Smooth muscle cell (in vitro differentiated cells): ENCODE measurements at regions not wholly inside any gene's neighbourhood (a gene's known extent, or its start where the extent isn't known, plus 50 kb on each side); places are given as distances from the start of the nearest gene placed in this dataset.

ENCODE experiments used
- DNase-seq: peaks from one replicate; lab custom pipeline; 2025; ENCODE audit not compliant: unreplicated experiment; lab: John Stamatoyannopoulos, UW
- H2AFZ ChIP-seq: fragments of 200-600 bp; sonication (generic); 2 replicates; pipeline ENCODE4 v1.6.0; 2016; ENCODE audit warnings: antibody characterized with exemption, low read depth, mild to moderate bottlenecking
- H3F3A ChIP-seq: fragments of 200-600 bp; sonication (generic); 2 replicates; pipeline ENCODE4 v1.6.0; 2017; ENCODE audit warnings: antibody characterized with exemption, low read depth
- H3K27ac ChIP-seq: fragments of 200-600 bp; sonication (generic); 2 replicates; pipeline ENCODE4 v1.5.1; 2016; ENCODE audit warnings: low read depth, mild to moderate bottlenecking
- H3K27me3 ChIP-seq: fragments of 200-600 bp; sonication (generic); 2 replicates; pipeline ENCODE4 v1.6.1; 2016; ENCODE audit warnings: low read depth, mild to moderate bottlenecking
- H3K36me3 ChIP-seq: fragments of 200-600 bp; sonication (generic); 2 replicates; pipeline ENCODE4 v1.5.1; 2016; ENCODE audit warnings: low read depth
- H3K4me1 ChIP-seq: fragments of 200-600 bp; sonication (generic); 2 replicates; pipeline ENCODE4 v1.5.1; 2016; ENCODE audit warnings: low read depth
- H3K4me2 ChIP-seq: fragments of 200-600 bp; sonication (generic); 2 replicates; pipeline ENCODE4 v1.6.0; 2016; ENCODE audit warnings: mild to moderate bottlenecking
- H3K4me3 ChIP-seq: fragments of 200-600 bp; sonication (generic); 2 replicates; pipeline ENCODE4 v1.5.1; 2016; ENCODE audit warnings: mild to moderate bottlenecking
- H3K79me2 ChIP-seq: fragments of 200-600 bp; sonication (generic); 2 replicates; pipeline ENCODE4 v1.6.0; 2016; ENCODE audit warnings: low read depth, mild to moderate bottlenecking
- H3K9ac ChIP-seq: fragments of 200-600 bp; sonication (generic); 2 replicates; pipeline ENCODE4 v1.6.0; 2016; ENCODE audit warnings: low read depth
- H3K9me3 ChIP-seq: fragments of 200-600 bp; sonication (generic); replicated peaks from 2 replicates; pipeline ENCODE4 v1.5.1; 2016; ENCODE audit warnings: low read depth
- H4K20me1 ChIP-seq: fragments of 200-600 bp; sonication (generic); 2 replicates; pipeline ENCODE4 v1.6.0; 2016; ENCODE audit warnings: low read depth
- WGBS: methylation state at CpG from one replicate; pipeline ENCODE4 v1.1.7; 2016; ENCODE audit warnings: low lambda C conversion rate; 5-methylcytosine and 5-hydroxymethylcytosine counted together
- TF ChIP-seq, protein P1 (sequence below): fragments of 200-600 bp; sonication (generic); IDR thresholded peaks from 2 replicates; pipeline ENCODE4 v1.5.1; 2017; ENCODE audit warnings: borderline replicate concordance, mild to moderate bottlenecking, antibody characterized with exemption; ENCODE audit not compliant: insufficient read depth, poor library complexity, severe bottlenecking

DNA sequence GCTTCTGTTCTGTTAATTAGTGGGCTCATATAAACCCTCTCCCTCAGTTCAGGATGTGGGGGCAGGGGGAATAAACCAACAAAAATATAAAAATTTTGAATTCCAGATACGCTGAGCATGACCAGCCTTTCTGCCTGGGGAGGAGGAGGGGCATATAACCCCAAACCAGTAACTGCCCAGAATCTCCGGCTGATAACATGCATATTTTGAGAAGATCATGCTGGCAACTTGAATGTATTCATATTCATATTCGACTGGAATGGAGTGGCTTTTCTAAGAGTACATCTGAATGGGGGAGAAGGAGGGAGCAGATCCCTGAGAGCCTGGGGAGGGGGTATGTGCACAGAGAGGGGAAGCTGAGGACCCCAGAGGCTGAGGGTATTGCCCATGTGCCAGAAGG lies 54.5 kb upstream of the LCTL start:
- Histone ChIP-seq H3K4me2 (peak overlapping the region; percentile 37), H3K9me3 (no peaks in the 10 kb centered on the region), H4K20me1 (no peaks in the 10 kb centered on the region), H3K36me3 (no peaks in the 10 kb centered on the region), H3K4me1 (peaks cover 19% of the 10 kb centered on the region), H3K79me2 (no peaks in the 10 kb centered on the region), H3K27me3 (no peaks in the 10 kb centered on the region), H3K9ac (no peak overlapping the region), H2AFZ (no peak overlapping the region), H3F3A (peaks cover 24% of the 10 kb centered on the region), H3K27ac (peak overlapping the region; percentile 33), H3K4me3 (no peak overlapping the region)
- DNase-seq: no peak
- TF ChIP-seq, protein P1, sequence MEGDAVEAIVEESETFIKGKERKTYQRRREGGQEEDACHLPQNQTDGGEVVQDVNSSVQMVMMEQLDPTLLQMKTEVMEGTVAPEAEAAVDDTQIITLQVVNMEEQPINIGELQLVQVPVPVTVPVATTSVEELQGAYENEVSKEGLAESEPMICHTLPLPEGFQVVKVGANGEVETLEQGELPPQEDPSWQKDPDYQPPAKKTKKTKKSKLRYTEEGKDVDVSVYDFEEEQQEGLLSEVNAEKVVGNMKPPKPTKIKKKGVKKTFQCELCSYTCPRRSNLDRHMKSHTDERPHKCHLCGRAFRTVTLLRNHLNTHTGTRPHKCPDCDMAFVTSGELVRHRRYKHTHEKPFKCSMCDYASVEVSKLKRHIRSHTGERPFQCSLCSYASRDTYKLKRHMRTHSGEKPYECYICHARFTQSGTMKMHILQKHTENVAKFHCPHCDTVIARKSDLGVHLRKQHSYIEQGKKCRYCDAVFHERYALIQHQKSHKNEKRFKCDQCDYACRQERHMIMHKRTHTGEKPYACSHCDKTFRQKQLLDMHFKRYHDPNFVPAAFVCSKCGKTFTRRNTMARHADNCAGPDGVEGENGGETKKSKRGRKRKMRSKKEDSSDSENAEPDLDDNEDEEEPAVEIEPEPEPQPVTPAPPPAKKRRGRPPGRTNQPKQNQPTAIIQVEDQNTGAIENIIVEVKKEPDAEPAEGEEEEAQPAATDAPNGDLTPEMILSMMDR: no peak
- WGBS: 43% methylated on average over 3 of the region's 3 CpGs

DNA sequence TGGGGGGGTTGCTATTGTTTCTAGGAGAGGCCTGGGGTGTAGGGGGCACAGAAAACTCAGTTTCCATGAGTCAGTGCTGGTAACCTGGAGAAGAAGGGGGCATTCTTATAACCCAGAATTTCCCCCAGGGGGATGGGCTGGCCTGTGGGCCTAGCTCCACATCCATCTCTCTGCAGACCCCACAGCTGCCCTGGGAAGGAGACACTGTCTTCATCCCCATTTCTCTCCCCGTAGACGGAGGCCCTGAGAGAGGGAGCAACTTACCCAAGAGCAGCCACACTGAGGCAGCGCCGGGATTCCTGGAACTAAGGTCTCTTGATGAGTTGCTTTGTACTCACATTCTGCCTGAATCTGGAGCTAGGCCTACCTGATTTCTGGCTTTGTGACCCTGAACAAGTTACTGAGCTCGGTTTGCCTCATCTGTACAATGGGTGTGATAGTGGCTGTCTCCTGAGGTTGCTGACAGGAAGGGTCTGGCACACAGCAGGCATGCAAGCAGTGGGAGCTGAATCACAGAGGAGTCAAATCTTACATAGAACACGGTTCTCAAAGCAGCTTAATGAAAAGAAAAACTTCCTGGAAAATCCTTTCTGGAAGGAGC lies 55.0 kb upstream of the LCTL start:
- no peaks in the 10 kb centered on the region for H3K36me3 ChIP-seq
- peak overlapping the region; percentile 84 for H3K4me2 ChIP-seq
- no peak overlapping the region for H3K9ac ChIP-seq
- H3K9me3 ChIP-seq: no peaks in the 10 kb centered on the region
- H3K27ac ChIP-seq: peak overlapping the region; percentile 81
- H2AFZ ChIP-seq: no peak overlapping the region
- H3K4me1 ChIP-seq: peaks cover 22% of the 10 kb centered on the region
- no peak for DNase-seq
- 78% methylated on average over 6 of the region's 6 CpGs for WGBS
- H4K20me1 ChIP-seq: no peaks in the 10 kb centered on the region
- TF ChIP-seq, protein P1: no peak
- H3F3A ChIP-seq: peaks cover 24% of the 10 kb centered on the region
- no peaks in the 10 kb centered on the region for H3K79me2 ChIP-seq
- H3K27me3 ChIP-seq: no peaks in the 10 kb centered on the region
- no peak overlapping the region for H3K4me3 ChIP-seq

DNA sequence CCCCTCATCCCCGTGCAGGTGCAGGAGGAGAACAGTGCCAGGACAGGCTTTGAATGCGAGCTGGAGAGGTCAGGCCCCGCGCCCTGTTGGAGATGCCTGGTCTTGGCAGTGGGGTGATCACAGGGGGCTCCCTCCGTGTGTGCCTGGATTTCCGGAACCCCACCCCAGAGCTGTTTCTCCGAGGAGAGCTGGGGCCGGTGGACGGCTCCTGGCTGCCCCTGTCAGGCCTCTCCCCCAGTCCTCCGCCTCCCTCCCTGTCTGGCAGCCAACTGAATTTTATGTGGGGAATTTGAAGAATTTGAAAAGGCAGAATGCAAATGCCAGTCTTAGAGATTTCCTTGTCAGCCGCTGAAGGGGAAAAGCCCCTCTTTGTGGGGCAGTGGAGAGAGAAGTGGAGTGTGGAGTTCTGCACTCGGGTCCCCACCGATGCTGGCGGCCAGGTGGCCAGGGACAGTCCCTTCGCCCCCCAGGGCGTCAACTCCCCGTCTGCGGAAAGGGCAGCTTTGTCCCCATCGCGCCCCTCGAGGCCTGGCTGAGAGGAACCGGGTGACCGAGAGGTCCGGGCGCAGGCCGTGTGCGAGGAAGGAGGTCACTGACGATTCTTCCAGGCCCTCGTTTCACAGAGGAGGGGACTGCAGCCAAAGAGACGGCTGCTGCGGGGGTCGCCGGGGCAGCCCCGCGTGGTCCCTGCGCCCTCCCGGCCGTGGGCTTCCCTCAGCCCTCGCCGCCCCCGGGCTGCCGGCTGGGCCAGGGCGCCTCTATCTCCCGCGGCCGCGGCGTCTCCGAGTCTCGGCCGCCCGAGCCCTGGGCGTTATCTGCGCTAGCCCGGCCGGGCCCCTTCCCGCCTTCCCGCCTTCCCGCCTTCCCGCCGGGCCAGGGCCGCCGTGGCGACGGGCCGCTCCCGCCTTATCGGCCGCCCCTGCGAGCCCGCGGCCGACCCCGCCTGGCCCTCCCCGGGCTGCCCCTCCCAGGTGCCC lies 56.0 kb upstream of the LCTL start:
- Histone ChIP-seq H3K36me3 (no peaks in the 10 kb centered on the region), H3K4me1 (peaks cover 22% of the 10 kb centered on the region), H3K9me3 (no peaks in the 10 kb centered on the region), H3K4me3 (peak overlapping the region; percentile 19), H3K27me3 (no peaks in the 10 kb centered on the region), H3K79me2 (no peaks in the 10 kb centered on the region), H3K27ac (peak overlapping the region; percentile 81), H3K9ac (peak overlapping the region; percentile 48), H2AFZ (peak overlapping the region; percentile 90), H3K4me2 (peak overlapping the region; percentile 84), H3F3A (peaks cover 19% of the 10 kb centered on the region), H4K20me1 (no peaks in the 10 kb centered on the region)
- TF ChIP-seq, protein P1: no peak
- DNase-seq: no peak
- WGBS: 11% methylated on average over 35 of the region's 75 CpGs
